Stimulated activated CD4-positive, alpha-beta T cell treated with anti-CD3 and anti-CD28 coated beads, TNF-alpha, amount 100 ng/mL, for 48 hours (primary cell): ENCODE measurements at regions not wholly inside any gene's neighbourhood (a gene's known extent, or its start where the extent isn't known, plus 50 kb on each side); places are given as distances from the start of the nearest gene placed in this dataset.

Experiments used
- DNase-seq, 3 donors: peaks; one replicate each; pipeline ENCODE4 v3.0.0-alpha.2; 2020; ENCODE audit warnings: low read depth in 3 of 3

GRCh38 chr14:22159957-22160356 lies 429.1 kb downstream of the DAD1 start:
- no peak for DNase-seq

GRCh38 chr14:22159099-22159498 lies 429.9 kb downstream of the DAD1 start:
- no peak for DNase-seq

- no peak for DNase-seq
Measured at GRCh38 chr14:22158560-22158959, 430.5 kb downstream of the DAD1 start.

- DNase-seq = no peak
Measured at GRCh38 chr14:22155571-22155970, 433.5 kb downstream of the DAD1 start.

- no peak for DNase-seq
Measured at GRCh38 chr14:22152903-22153302, 436.1 kb downstream of the DAD1 start.

GRCh38 chr14:22152161-22152870 lies 436.7 kb downstream of the DAD1 start:
- no peak for DNase-seq

GRCh38 chr14:22151121-22151520 lies 437.9 kb downstream of the DAD1 start:
- DNase-seq = no peak

- DNase-seq = no peak
Measured at GRCh38 chr14:22149058-22149457, 440.0 kb downstream of the DAD1 start.

- DNase-seq = no peak
Measured at GRCh38 chr14:22147716-22148115, 441.3 kb downstream of the DAD1 start.

- DNase-seq = no peak
Measured at GRCh38 chr14:22143363-22143762, 445.7 kb downstream of the DAD1 start.

- DNase-seq = no peak
Measured at GRCh38 chr14:22140633-22141032, 448.4 kb downstream of the DAD1 start.

- DNase-seq = no peak
Measured at GRCh38 chr14:22131749-22132476, 457.1 kb downstream of the DAD1 start.

- no peak for DNase-seq
Measured at GRCh38 chr14:22124073-22124613, 450.5 kb upstream of the OR4E1 start.

- DNase-seq = no peak
Measured at GRCh38 chr14:22122829-22123560, 449.4 kb upstream of the OR4E1 start.

GRCh38 chr14:22122227-22122818 lies 448.7 kb upstream of the OR4E1 start:
- DNase-seq = no peak

- DNase-seq = no peak
Measured at GRCh38 chr14:22118899-22119477, 445.4 kb upstream of the OR4E1 start.

GRCh38 chr14:22113401-22113800 lies 439.8 kb upstream of the OR4E1 start:
- no peak for DNase-seq

- DNase-seq = peak in 2 of 3 donors; percentile 8 to 37
Measured at GRCh38 chr14:22112004-22112403, 438.4 kb upstream of the OR4E1 start.

- DNase-seq = no peak
Measured at GRCh38 chr14:22107753-22108152, 434.1 kb upstream of the OR4E1 start.

GRCh38 chr14:22106700-22107697 lies 433.4 kb upstream of the OR4E1 start:
- DNase-seq = no peak
